HFF-Myc (cell line): ENCODE measurements at regions not wholly inside any gene's neighbourhood (a gene's known extent, or its start where the extent isn't known, plus 50 kb on each side); places are given as distances from the start of the nearest gene placed in this dataset.
"Not testable (repeated sequence)": the region's sequence is repeated elsewhere in the genome, so short reads cannot be mapped to it uniquely, and the experiment has no call there.

Experiments
- DNase-seq: peaks from one replicate; pipeline ENCODE4 v3.0.0-alpha.2; 2011; ENCODE audit warnings: low read depth; ENCODE audit errors: extremely low read depth
- H3K4me3 ChIP-seq: replicated peaks from 2 replicates; pipeline ENCODE4 v1.5.1; 2011; ENCODE audit warnings: low read depth, mild to moderate bottlenecking, control low read depth, low read length
- CTCF ChIP-seq: IDR thresholded peaks from 2 replicates; pipeline ENCODE4 v1.5.1; 2012; ENCODE audit warnings: mild to moderate bottlenecking, low read depth, low read length, control low read depth; ENCODE audit errors: missing control alignments

GRCh38 chr9:82764061-82764668, 298.8 kb downstream of the RASEF start:
- no peak overlapping the region for H3K4me3 ChIP-seq
- no peak for TF ChIP-seq CTCF
- no peak for DNase-seq

- DNase-seq, H3K4me3 ChIP-seq: not testable (repeated sequence)
Measured at GRCh38 chr9:82774707-82775231, 288.2 kb downstream of the RASEF start.

- DNase-seq: no peak
- H3K4me3 ChIP-seq: no peak overlapping the region
- TF ChIP-seq CTCF: no peak
Measured at GRCh38 chr9:82776508-82776907, 286.4 kb downstream of the RASEF start.

GRCh38 chr9:82777366-82777765, 285.6 kb downstream of the RASEF start:
- no peak for TF ChIP-seq CTCF
- H3K4me3 ChIP-seq: no peak overlapping the region
- DNase-seq: no peak

GRCh38 chr9:82778923-82779322, 284.0 kb downstream of the RASEF start:
- H3K4me3 ChIP-seq, DNase-seq: not testable (repeated sequence)

- no peak for TF ChIP-seq CTCF
- no peak overlapping the region for H3K4me3 ChIP-seq
- DNase-seq: no peak
Measured at GRCh38 chr9:82780017-82780416, 282.9 kb downstream of the RASEF start.

- no peak for DNase-seq
- no peak overlapping the region for H3K4me3 ChIP-seq
- no peak for TF ChIP-seq CTCF
Measured at GRCh38 chr9:82781921-82782392, 281.0 kb downstream of the RASEF start.

- no peak overlapping the region for H3K4me3 ChIP-seq
- DNase-seq: no peak
- TF ChIP-seq CTCF: no peak
Measured at GRCh38 chr9:82783045-82783444, 279.9 kb downstream of the RASEF start.
